ENCODE measurements at regions not wholly inside any gene's neighbourhood (a gene's known extent, or its start where the extent isn't known, plus 50 kb on each side); places are given as distances from the start of the nearest gene placed in this dataset.

DNA sequence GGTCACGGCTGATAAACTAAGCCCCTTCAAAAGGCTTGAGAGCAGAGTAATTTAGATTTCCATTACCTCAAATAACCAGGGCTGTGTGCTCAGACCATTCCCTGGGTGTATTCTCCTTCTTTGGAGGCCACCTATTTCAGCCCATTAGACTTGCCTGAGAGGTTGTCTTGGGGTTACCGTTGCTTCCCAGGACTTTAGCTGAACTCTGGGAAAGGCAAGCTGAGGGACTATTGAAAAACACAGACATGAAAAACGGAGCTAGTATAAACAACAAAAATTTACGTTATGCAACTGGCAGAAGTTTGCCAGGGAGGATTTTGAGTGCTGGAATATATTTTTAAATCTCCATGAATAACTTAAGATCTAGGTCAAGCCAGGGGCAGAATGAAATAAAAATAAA lies 561.0 kb upstream of the TNP1 start:
- no peak overlapping the region for H3K9ac ChIP-seq

DNA sequence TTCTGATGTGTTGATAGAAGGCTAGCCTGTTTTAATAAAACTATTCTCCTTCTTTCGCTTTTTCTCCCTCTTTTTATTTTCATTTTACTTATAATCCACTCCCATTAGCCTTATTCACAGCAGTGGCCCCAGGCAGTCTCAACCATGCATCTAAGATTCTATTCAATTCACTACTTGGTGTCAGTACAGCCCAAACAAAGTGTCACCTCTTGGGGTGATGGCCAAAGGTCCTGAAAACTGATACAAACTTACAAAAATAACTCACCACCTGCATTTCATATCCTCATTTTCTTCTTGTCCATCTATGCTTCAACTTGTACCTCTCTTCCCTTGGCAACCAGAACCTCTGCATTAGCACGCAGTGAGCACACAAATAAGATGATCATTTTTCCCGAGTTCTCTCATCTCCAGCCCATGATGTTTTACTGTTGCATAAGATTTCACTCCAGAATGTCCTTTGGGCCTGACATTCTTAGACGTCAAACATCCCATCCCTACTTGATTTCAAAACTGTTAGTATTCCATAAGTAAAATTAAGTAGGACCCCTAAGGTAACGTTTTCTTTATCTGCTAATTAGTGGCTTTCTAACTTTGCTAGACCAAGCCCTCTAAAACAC lies 559.3 kb upstream of the TNP1 start:
- H3K27ac ChIP-seq: no peak overlapping the region
- no peaks in the 10 kb centered on the region for H3K36me3 ChIP-seq

More for the DNA sequence above, 561.0 kb upstream of the TNP1 start:
- Histone ChIP-seq H4K20me1 (no peaks in the 10 kb centered on the region), H3K9me3 (replicated peaks in 1 of 11) (peaks cover 0 to 11% (median 0%) of the 10 kb centered on the region in 11 experiments; a peak in 6 of 22 replicates), H3K4me3 (no peak overlapping the region), H3K27me3 (peaks cover 0 to 22% (median 0%) of the 10 kb centered on the region in 11 experiments; a peak in 1 of 22 replicates), H3K4me1 (peaks cover 0 to 2% (median 0%) of the 10 kb centered on the region in 10 experiments; a peak in 2 of 20 replicates), H3K4me2 (no peak overlapping the region), H3K27ac (no peak overlapping the region), H3K36me3 (0 out of 22 replicates have a peak, but pooled peaks cover 0 to 4% (median 0%) of the 10 kb centered on the region in 11 experiments)
- no peak for TF ChIP-seq Cebpa-rat (IDR thresholded peaks at IDR 0.05)

DNA sequence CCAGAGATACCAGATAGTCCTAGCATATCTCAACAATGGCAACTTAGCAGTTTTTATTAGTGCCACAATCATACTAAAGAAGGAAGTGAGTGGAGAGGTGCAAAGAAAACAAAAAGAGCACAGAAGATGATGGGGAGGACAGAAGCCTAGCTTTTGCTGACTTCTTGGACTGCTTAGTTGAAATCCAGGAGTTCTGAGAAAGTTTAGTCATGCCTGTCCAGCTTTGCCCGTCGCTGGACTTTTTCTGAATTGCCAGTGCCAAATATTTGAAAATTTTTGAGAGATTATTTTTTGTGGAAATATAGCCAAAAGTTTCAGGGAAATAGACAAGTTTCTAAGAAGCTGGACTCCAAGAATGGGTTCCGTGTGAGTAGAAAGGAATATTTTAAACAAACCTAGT lies 558.7 kb upstream of the TNP1 start:
- H3K9ac ChIP-seq: no peak overlapping the region
- no peaks in the 10 kb centered on the region for H3K36me3 ChIP-seq
- no peaks in the 10 kb centered on the region; a peak in 1 of 22 replicates for H3K9me3 ChIP-seq (replicated peaks in 1 of 11)
- peaks cover 0 to 18% (median 12%) of the 10 kb centered on the region in 10 experiments; a peak in 16 of 20 replicates for H3K4me1 ChIP-seq
- TF ChIP-seq Cebpa-rat (IDR thresholded peaks at IDR 0.05): no peak
- no peak overlapping the region for H3K27ac ChIP-seq
- no peaks in the 10 kb centered on the region for H4K20me1 ChIP-seq
- peaks cover 0 to 22% (median 0%) of the 10 kb centered on the region in 11 experiments; a peak in 1 of 22 replicates for H3K27me3 ChIP-seq
- no peak overlapping the region for H3K4me2 ChIP-seq
- no peak overlapping the region for H3K4me3 ChIP-seq

More for the DNA sequence above, 559.3 kb upstream of the TNP1 start:
- TF ChIP-seq Cebpa-rat (IDR thresholded peaks at IDR 0.05): peak in 1 of 11 experiments; percentile 18; a peak in 1 of 22 replicates
- Histone ChIP-seq H3K9ac (no peak overlapping the region), H3K4me3 (no peak overlapping the region), H4K20me1 (no peaks in the 10 kb centered on the region), H3K9me3 (replicated peaks in 1 of 11) (no peaks in the 10 kb centered on the region; a peak in 1 of 22 replicates), H3K27me3 (peaks cover 0 to 22% (median 0%) of the 10 kb centered on the region in 11 experiments; a peak in 1 of 22 replicates), H3K4me1 (peaks cover 0 to 17% (median 11%) of the 10 kb centered on the region in 10 experiments; a peak in 15 of 20 replicates), H3K4me2 (no peak overlapping the region)

- H3K27ac ChIP-seq: no peak overlapping the region
- TF ChIP-seq Cebpa-rat (IDR thresholded peaks at IDR 0.05): no peak
- H4K20me1 ChIP-seq: no peaks in the 10 kb centered on the region
- no peaks in the 10 kb centered on the region for H3K36me3 ChIP-seq
- H3K9me3 ChIP-seq (replicated peaks in 1 of 11): no peaks in the 10 kb centered on the region; a peak in 1 of 22 replicates
- no peak overlapping the region for H3K4me2 ChIP-seq
- H3K4me3 ChIP-seq: no peak overlapping the region
- no peak overlapping the region for H3K9ac ChIP-seq
- H3K27me3 ChIP-seq: peaks cover 0 to 22% (median 0%) of the 10 kb centered on the region in 11 experiments; a peak in 1 of 22 replicates
- peaks cover 0 to 18% (median 13%) of the 10 kb centered on the region in 10 experiments; a peak in 16 of 20 replicates for H3K4me1 ChIP-seq
These were observed 558.2 kb upstream of the TNP1 start for GRCh38 chr2:217418090-217418489.

DNA sequence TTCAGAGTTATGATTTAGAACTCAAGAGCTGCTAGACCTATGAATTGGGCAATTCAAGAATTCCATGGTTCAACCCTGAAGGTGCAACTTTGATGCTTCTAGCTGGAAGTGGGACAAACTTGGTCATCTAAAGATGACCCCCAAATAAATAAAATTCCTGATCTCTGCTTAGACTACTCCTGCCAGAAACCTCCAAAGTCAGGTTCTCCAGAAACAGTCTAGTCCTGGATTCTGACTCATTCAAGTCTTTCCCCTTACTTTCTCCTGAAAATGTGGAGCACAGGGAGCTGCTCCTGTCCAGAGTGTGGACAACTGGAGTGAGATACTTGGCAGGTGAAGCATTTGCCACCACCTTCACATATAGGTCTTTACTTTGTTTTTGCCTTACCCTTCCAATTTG lies 557.7 kb upstream of the TNP1 start:
- TF ChIP-seq Cebpa-rat (IDR thresholded peaks at IDR 0.05): no peak
- Histone ChIP-seq H4K20me1 (no peaks in the 10 kb centered on the region), H3K36me3 (no peaks in the 10 kb centered on the region), H3K9me3 (replicated peaks in 1 of 11) (no peaks in the 10 kb centered on the region; a peak in 1 of 22 replicates), H3K4me3 (no peak overlapping the region), H3K4me1 (peaks cover 0 to 23% (median 14%) of the 10 kb centered on the region in 10 experiments; a peak in 16 of 20 replicates), H3K4me2 (no peak overlapping the region), H3K27ac (no peak overlapping the region), H3K27me3 (peaks cover 0 to 22% (median 0%) of the 10 kb centered on the region in 11 experiments; a peak in 1 of 22 replicates), H3K9ac (no peak overlapping the region)

DNA sequence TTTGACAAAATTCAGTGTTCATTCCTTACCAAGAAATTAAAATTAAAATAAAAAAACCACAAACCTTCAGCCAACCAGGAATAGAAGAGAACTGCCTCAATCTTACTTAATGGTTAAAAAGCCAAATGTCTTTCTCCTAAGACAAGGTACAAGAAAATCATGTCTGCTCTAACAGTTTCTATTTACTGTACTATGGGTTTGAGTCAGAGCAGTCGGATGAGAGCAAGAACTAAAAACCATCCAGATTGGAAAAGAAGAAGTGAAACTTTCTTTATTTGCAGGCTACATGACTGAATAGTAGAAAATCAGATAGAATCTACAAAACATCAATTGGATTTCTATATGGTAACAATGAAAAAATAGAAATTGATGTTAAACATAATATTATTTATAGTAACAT lies 555.5 kb upstream of the TNP1 start:
- no peaks in the 10 kb centered on the region for H4K20me1 ChIP-seq
- H3K4me1 ChIP-seq: peaks cover 0 to 26% (median 14%) of the 10 kb centered on the region in 10 experiments; a peak in 16 of 20 replicates
- H3K4me3 ChIP-seq: no peak overlapping the region
- no peaks in the 10 kb centered on the region for H3K36me3 ChIP-seq
- no peak overlapping the region for H3K9ac ChIP-seq
- H3K27me3 ChIP-seq: peaks cover 0 to 27% (median 0%) of the 10 kb centered on the region in 11 experiments; a peak in 1 of 22 replicates
- TF ChIP-seq Cebpa-rat (IDR thresholded peaks at IDR 0.05): no peak
- no peaks in the 10 kb centered on the region; a peak in 1 of 22 replicates for H3K9me3 ChIP-seq (replicated peaks in 1 of 11)
- no peak overlapping the region for H3K27ac ChIP-seq
- H3K4me2 ChIP-seq: peak overlapping the region in 4 of 11 experiments; percentile 4 to 24 (median 8); a peak in 4 of 22 replicates

GRCh38 chr2:217414429-217414828 lies 554.6 kb upstream of the TNP1 start:
- H4K20me1 ChIP-seq: no peaks in the 10 kb centered on the region
- H3K9ac ChIP-seq: no peak overlapping the region
- no peaks in the 10 kb centered on the region; a peak in 1 of 22 replicates for H3K9me3 ChIP-seq (replicated peaks in 1 of 11)
- TF ChIP-seq Cebpa-rat (IDR thresholded peaks at IDR 0.05): no peak
- no peak overlapping the region for H3K27ac ChIP-seq
- peak overlapping the region in 5 of 11 experiments; percentile 15 to 40 (median 31); a peak in 9 of 22 replicates for H3K4me2 ChIP-seq
- peaks cover 0 to 26% (median 14%) of the 10 kb centered on the region in 10 experiments; a peak in 16 of 20 replicates for H3K4me1 ChIP-seq
- H3K27me3 ChIP-seq: peaks cover 0 to 32% (median 0%) of the 10 kb centered on the region in 11 experiments; a peak in 1 of 22 replicates
- no peaks in the 10 kb centered on the region for H3K36me3 ChIP-seq
- no peak overlapping the region for H3K4me3 ChIP-seq

- no peak for TF ChIP-seq Cebpa-rat (IDR thresholded peaks at IDR 0.05)
- Histone ChIP-seq H3K4me3 (no peak overlapping the region), H3K9ac (no peak overlapping the region), H3K4me1 (peaks cover 0 to 26% (median 14%) of the 10 kb centered on the region in 10 experiments; a peak in 16 of 20 replicates), H3K4me2 (peak overlapping the region in 2 of 11 experiments; percentile 17 to 25; a peak in 3 of 22 replicates), H3K27ac (no peak overlapping the region), H3K27me3 (peaks cover 0 to 20% (median 0%) of the 10 kb centered on the region in 11 experiments; a peak in 1 of 22 replicates), H3K9me3 (replicated peaks in 1 of 11) (peaks cover 0 to 2% (median 0%) of the 10 kb centered on the region in 11 experiments; a peak in 1 of 22 replicates), H4K20me1 (no peaks in the 10 kb centered on the region), H3K36me3 (no peaks in the 10 kb centered on the region)
These were observed 553.3 kb upstream of the TNP1 start for GRCh38 chr2:217413193-217413592.

DNA sequence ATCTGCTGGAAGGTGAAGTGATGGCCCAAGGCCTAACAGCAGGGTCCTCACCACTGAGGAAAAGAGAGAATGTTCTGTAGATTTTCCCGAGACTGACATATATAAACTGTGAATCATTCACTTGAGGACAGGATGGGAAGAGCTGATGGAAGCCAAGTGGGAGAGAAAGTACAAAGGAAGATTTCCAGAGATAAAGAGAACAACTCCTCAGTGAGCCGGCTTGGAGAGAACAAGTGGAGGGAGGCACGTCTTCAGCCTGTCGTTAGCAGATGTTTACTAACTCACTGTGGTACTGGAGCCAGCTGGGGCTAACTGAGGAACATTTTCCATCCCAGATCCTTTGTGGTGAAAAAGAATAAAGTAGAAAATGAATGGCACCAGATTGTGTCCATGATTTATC lies 552.9 kb upstream of the TNP1 start:
- Histone ChIP-seq H3K27ac (no peak overlapping the region), H4K20me1 (no peaks in the 10 kb centered on the region), H3K4me2 (peak overlapping the region in 2 of 11 experiments; percentile 17 to 25; a peak in 2 of 22 replicates), H3K27me3 (peaks cover 0 to 16% (median 0%) of the 10 kb centered on the region in 11 experiments; a peak in 1 of 22 replicates), H3K4me3 (no peak overlapping the region), H3K4me1 (peaks cover 0 to 26% (median 14%) of the 10 kb centered on the region in 10 experiments; a peak in 16 of 20 replicates), H3K36me3 (no peaks in the 10 kb centered on the region), H3K9me3 (replicated peaks in 1 of 11) (peaks cover 0 to 3% (median 0%) of the 10 kb centered on the region in 11 experiments; a peak in 1 of 22 replicates), H3K9ac (no peak overlapping the region)
- TF ChIP-seq Cebpa-rat (IDR thresholded peaks at IDR 0.05): no peak

Measured in BLaER1 treated with 17β-estradiol and CSF1 and Interleukin-3, amounts not matched to agents 10 nM and 100 nM (cell line).